Neural cell (in vitro differentiated cells): ENCODE measurements at regions not wholly inside any gene's neighbourhood (a gene's known extent, or its start where the extent isn't known, plus 50 kb on each side); places are given as distances from the start of the nearest gene placed in this dataset.

Experiments
- H2AFZ ChIP-seq: fragments of 200-600, 300-800 bp; sonication (generic), shearing (Covaris generic); 2 replicates; pipeline ENCODE4 v1.6.0; 2014; ENCODE audit warnings: low read depth, mild to moderate bottlenecking, antibody characterized with exemption, low read length, moderate library complexity
- H3F3A ChIP-seq: fragments of 200-600 bp; shearing (Covaris generic); 2 replicates; pipeline ENCODE4 v1.6.1; 2016; ENCODE audit warnings: mild to moderate bottlenecking, moderate library complexity, mixed read lengths, antibody characterized with exemption, low read length; ENCODE audit not compliant: insufficient read depth, poor library complexity, severe bottlenecking
- H3K27ac ChIP-seq: fragments of 200-600, 300-800 bp; sonication (generic), shearing (Covaris generic); 2 replicates; pipeline ENCODE4 v1.5.1; 2014; ENCODE audit warnings: mild to moderate bottlenecking, low read length, moderate library complexity
- H3K27me3 ChIP-seq: fragments of 300-800, 200-600 bp; sonication (generic), shearing (Covaris generic); 2 replicates; pipeline ENCODE4 v1.6.0; 2014; ENCODE audit warnings: mild to moderate bottlenecking, low read depth, low read length, moderate library complexity; ENCODE audit not compliant: insufficient read depth
- H3K36me3 ChIP-seq: fragments of 300-800, 200-600 bp; sonication (generic), shearing (Covaris generic); 2 replicates; pipeline ENCODE4 v1.5.1; 2014; ENCODE audit warnings: mild to moderate bottlenecking, antibody characterized with exemption, low read length, moderate library complexity; ENCODE audit not compliant: insufficient read depth
- H3K4me2 ChIP-seq: fragments of 300-800, 200-600 bp; sonication (generic), shearing (Covaris generic); 2 replicates; pipeline ENCODE4 v1.6.0; 2014; ENCODE audit warnings: mild to moderate bottlenecking, low read length
- H3K4me3 ChIP-seq: fragments of 300-800, 200-600 bp; sonication (generic), shearing (Covaris generic); 2 replicates; pipeline ENCODE4 v1.5.1; 2014; ENCODE audit warnings: mild to moderate bottlenecking, low read length, moderate library complexity
- H3K79me2 ChIP-seq: fragments of 200-600 bp; shearing (Covaris generic); replicated peaks from 2 replicates; pipeline ENCODE4 v1.6.0; 2014; ENCODE audit warnings: mild to moderate bottlenecking, low read length, moderate library complexity; ENCODE audit not compliant: insufficient read depth
- H3K9ac ChIP-seq: fragments of 300-800, 200-600 bp; sonication (generic), shearing (Covaris generic); 2 replicates; pipeline ENCODE4 v1.6.1; 2016; ENCODE audit warnings: mild to moderate bottlenecking, low read length, mixed read lengths
- H3K9me2 ChIP-seq: fragments of 200-600 bp; shearing (Covaris generic); 2 replicates; pipeline ENCODE4 v1.6.1; 2016; ENCODE audit warnings: mild to moderate bottlenecking, low read length, mixed read lengths; ENCODE audit not compliant: insufficient read depth
- H3K9me3 ChIP-seq: fragments of 200-600, 300-800 bp; sonication (generic), shearing (Covaris generic); 2 replicates; pipeline ENCODE4 v1.6.1; 2016; ENCODE audit warnings: mild to moderate bottlenecking, mixed run types, low read length, moderate library complexity, mixed read lengths
- H4K20me1 ChIP-seq: fragments of 200-600 bp; shearing (Covaris generic); 2 replicates; pipeline ENCODE4 v1.6.1; 2016; ENCODE audit warnings: mild to moderate bottlenecking, mixed run types; ENCODE audit not compliant: insufficient read depth
- EP300 ChIP-seq: fragments of 450-650 bp; conservative IDR thresholded peaks from 2 replicates; pipeline ENCODE4 v1.6.1; 2014; ENCODE audit warnings: antibody characterized with exemption, mild to moderate bottlenecking, moderate library complexity; ENCODE audit not compliant: poor library complexity, severe bottlenecking
- EZH2 ChIP-seq: fragments of 200-600, 300-800 bp; shearing (Covaris generic), sonication (generic); IDR thresholded peaks from 2 replicates; pipeline ENCODE4 v1.6.1; 2014; ENCODE audit warnings: antibody characterized with exemption, low read length, borderline replicate concordance, mild to moderate bottlenecking; ENCODE audit not compliant: insufficient read depth, poor library complexity, severe bottlenecking
- MXI1 ChIP-seq: fragments of 450-650 bp; conservative IDR thresholded peaks from 2 replicates; pipeline ENCODE4 v1.6.1; 2014; ENCODE audit warnings: antibody characterized with exemption, mild to moderate bottlenecking; ENCODE audit not compliant: poor library complexity, severe bottlenecking
- POLR2AphosphoS5 ChIP-seq: IDR thresholded peaks from 2 replicates; pipeline ENCODE4 v1.6.1; 2012
- RAD21 ChIP-seq: fragments of 450-650 bp; conservative IDR thresholded peaks from 2 replicates; pipeline ENCODE4 v1.6.1; 2014; ENCODE audit warnings: antibody characterized with exemption, mild to moderate bottlenecking, moderate library complexity
- SMC3 ChIP-seq: fragments of 450-650 bp; conservative IDR thresholded peaks from 2 replicates; pipeline ENCODE4 v1.6.1; 2014; ENCODE audit warnings: antibody characterized with exemption, mild to moderate bottlenecking, moderate library complexity; ENCODE audit not compliant: poor library complexity
- TAF1 ChIP-seq: IDR thresholded peaks from 2 replicates; pipeline ENCODE4 v1.6.1; 2012; ENCODE audit warnings: low read depth
- TF ChIP-seq, protein P1 (sequence below): fragments of 450-650 bp; IDR thresholded peaks from 2 replicates; pipeline ENCODE4 v1.5.1; 2014; ENCODE audit warnings: antibody characterized with exemption, mild to moderate bottlenecking, moderate library complexity; ENCODE audit not compliant: poor library complexity, severe bottlenecking
- TF ChIP-seq, protein P2 (sequence below): IDR thresholded peaks from 2 replicates; pipeline ENCODE4 v1.6.1; 2012; ENCODE audit warnings: borderline replicate concordance

DNA sequence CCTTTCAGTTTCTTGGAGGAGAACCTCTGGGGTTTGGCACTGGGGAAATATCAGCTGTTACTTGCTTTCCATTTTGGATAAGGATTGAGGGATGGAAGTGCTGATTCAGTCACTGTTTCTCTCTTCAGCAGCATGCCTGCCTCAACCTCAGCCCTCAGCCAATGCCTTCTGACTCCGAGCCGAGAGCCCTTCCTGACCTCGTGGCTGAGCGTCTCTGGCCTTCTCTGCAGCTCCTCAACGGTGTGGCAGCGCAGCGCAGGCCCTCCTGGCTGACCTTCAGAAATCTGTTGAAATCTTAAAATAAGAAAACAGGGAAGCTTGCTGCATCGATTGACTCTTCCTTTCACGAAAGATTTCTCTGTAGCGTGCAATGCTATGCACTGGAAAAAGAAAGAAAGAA, 434.3 kb upstream of the FAT1 start:
- Histone ChIP-seq H3K4me2 (no peak overlapping the region), H3K4me3 (no peak overlapping the region), H3K36me3 (no peaks in the 10 kb centered on the region), H2AFZ (no peak overlapping the region), H3K79me2 (no peaks in the 10 kb centered on the region), H3K27ac (no peak overlapping the region), H3K9me2 (no peaks in the 10 kb centered on the region), H3K27me3 (no peaks in the 10 kb centered on the region), H3F3A (no peaks in the 10 kb centered on the region), H4K20me1 (no peaks in the 10 kb centered on the region), H3K9me3 (no peaks in the 10 kb centered on the region), H3K9ac (no peak overlapping the region)
- TF ChIP-seq TAF1 (no peak), RAD21 (no peak), EP300 (no peak), SMC3 (no peak), EZH2 (no peak), MXI1 (no peak), POLR2AphosphoS5 (no peak)
- TF ChIP-seq, protein P1, sequence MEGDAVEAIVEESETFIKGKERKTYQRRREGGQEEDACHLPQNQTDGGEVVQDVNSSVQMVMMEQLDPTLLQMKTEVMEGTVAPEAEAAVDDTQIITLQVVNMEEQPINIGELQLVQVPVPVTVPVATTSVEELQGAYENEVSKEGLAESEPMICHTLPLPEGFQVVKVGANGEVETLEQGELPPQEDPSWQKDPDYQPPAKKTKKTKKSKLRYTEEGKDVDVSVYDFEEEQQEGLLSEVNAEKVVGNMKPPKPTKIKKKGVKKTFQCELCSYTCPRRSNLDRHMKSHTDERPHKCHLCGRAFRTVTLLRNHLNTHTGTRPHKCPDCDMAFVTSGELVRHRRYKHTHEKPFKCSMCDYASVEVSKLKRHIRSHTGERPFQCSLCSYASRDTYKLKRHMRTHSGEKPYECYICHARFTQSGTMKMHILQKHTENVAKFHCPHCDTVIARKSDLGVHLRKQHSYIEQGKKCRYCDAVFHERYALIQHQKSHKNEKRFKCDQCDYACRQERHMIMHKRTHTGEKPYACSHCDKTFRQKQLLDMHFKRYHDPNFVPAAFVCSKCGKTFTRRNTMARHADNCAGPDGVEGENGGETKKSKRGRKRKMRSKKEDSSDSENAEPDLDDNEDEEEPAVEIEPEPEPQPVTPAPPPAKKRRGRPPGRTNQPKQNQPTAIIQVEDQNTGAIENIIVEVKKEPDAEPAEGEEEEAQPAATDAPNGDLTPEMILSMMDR = no peak
- TF ChIP-seq, protein P2, sequence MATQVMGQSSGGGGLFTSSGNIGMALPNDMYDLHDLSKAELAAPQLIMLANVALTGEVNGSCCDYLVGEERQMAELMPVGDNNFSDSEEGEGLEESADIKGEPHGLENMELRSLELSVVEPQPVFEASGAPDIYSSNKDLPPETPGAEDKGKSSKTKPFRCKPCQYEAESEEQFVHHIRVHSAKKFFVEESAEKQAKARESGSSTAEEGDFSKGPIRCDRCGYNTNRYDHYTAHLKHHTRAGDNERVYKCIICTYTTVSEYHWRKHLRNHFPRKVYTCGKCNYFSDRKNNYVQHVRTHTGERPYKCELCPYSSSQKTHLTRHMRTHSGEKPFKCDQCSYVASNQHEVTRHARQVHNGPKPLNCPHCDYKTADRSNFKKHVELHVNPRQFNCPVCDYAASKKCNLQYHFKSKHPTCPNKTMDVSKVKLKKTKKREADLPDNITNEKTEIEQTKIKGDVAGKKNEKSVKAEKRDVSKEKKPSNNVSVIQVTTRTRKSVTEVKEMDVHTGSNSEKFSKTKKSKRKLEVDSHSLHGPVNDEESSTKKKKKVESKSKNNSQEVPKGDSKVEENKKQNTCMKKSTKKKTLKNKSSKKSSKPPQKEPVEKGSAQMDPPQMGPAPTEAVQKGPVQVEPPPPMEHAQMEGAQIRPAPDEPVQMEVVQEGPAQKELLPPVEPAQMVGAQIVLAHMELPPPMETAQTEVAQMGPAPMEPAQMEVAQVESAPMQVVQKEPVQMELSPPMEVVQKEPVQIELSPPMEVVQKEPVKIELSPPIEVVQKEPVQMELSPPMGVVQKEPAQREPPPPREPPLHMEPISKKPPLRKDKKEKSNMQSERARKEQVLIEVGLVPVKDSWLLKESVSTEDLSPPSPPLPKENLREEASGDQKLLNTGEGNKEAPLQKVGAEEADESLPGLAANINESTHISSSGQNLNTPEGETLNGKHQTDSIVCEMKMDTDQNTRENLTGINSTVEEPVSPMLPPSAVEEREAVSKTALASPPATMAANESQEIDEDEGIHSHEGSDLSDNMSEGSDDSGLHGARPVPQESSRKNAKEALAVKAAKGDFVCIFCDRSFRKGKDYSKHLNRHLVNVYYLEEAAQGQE = no peak

DNA sequence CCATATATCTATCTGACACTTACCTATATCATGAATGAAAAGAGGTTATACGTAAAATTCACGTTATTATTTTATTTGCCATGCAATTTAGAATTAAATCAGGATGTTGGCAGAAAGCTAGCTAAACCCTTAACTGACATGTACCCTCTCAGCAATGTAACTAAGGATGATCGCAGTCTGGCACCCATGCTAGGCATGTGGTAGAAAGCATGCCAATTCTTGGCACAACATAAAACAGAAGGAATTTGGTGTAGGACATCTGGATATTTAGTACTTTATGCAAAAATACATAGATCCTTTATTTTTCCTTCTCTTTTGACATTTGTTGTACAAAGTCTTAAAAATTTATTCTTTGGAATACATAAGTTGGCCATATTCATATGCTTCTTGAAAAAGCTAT, 436.8 kb upstream of the FAT1 start:
- Histone ChIP-seq H3K4me2 (no peak overlapping the region), H3F3A (no peaks in the 10 kb centered on the region), H3K36me3 (no peaks in the 10 kb centered on the region), H3K27ac (no peak overlapping the region), H3K79me2 (no peaks in the 10 kb centered on the region), H3K27me3 (no peaks in the 10 kb centered on the region), H3K9me2 (no peaks in the 10 kb centered on the region), H3K4me3 (no peak overlapping the region), H3K9me3 (no peaks in the 10 kb centered on the region), H4K20me1 (no peaks in the 10 kb centered on the region), H3K9ac (no peak overlapping the region), H2AFZ (no peak overlapping the region)
- TF ChIP-seq EP300 (no peak), POLR2AphosphoS5 (no peak), TAF1 (no peak), RAD21 (no peak), MXI1 (no peak), SMC3 (no peak), EZH2 (no peak)
- TF ChIP-seq, protein P2 = no peak
- TF ChIP-seq, protein P1 = no peak
